Liver (tissue), 3 donors: ENCODE measurements at regions not wholly inside any gene's neighbourhood (a gene's known extent, or its start where the extent isn't known, plus 50 kb on each side); places are given as distances from the start of the nearest gene placed in this dataset.

Experiments
- CTCF ChIP-seq: fragments of 150-350 bp; IDR thresholded peaks from 2 replicates; pipeline ENCODE4 v1.5.1; 2017; ENCODE audit warnings: improper control_type of control experiment, low read depth, low read length; ENCODE audit not compliant: missing input control
- HNF4A ChIP-seq, 2 donors: conservative IDR thresholded peaks; 2 replicates each; pipeline ENCODE4 v1.6.1; 2016; ENCODE audit warnings: antibody characterized with exemption in 2 of 2, mild to moderate bottlenecking in 2 of 2
- MAX ChIP-seq: IDR thresholded peaks from 2 replicates; pipeline ENCODE4 v1.6.1; 2016; ENCODE audit warnings: antibody characterized with exemption
- RAD21 ChIP-seq, 2 donors: IDR thresholded peaks; 2 replicates each; pipeline ENCODE4 v1.6.1; 2016; ENCODE audit warnings: antibody characterized with exemption in 2 of 2, mild to moderate bottlenecking in 2 of 2
- REST ChIP-seq: IDR thresholded peaks from 2 replicates; pipeline ENCODE4 v1.6.1; 2016; ENCODE audit warnings: antibody characterized with exemption, mild to moderate bottlenecking
- SP1 ChIP-seq: IDR thresholded peaks from 2 replicates; pipeline ENCODE4 v1.6.1; 2018; ENCODE audit warnings: antibody characterized with exemption, mild to moderate bottlenecking
- TAF1 ChIP-seq: conservative IDR thresholded peaks from 2 replicates; pipeline ENCODE4 v1.6.1; 2016; ENCODE audit warnings: antibody characterized with exemption, mild to moderate bottlenecking
- ZBTB33 ChIP-seq: IDR thresholded peaks from 2 replicates; pipeline ENCODE4 v1.6.1; 2016; ENCODE audit warnings: antibody characterized with exemption
- donor health status: healthy.
- donor health status: healthy.

GRCh38 chr12:46983959-46984841, 95.2 kb upstream of the PCED1B start:
- TF ChIP-seq HNF4A (conservative IDR thresholded peaks at IDR 0.05) (peak; percentile 17 to 35), CTCF (peak; percentile 96), MAX (no peak), TAF1 (no peak), ZBTB33 (no peak), REST (no peak), RAD21 (IDR thresholded peaks at IDR 0.05) (peak; percentile 98 to 99), SP1 (no peak)
